SH-SY5Y (cell line): ENCODE measurements at regions not wholly inside any gene's neighbourhood (a gene's known extent, or its start where the extent isn't known, plus 50 kb on each side); places are given as distances from the start of the nearest gene placed in this dataset.

Source experiments
- GATA2 ChIP-seq: IDR thresholded peaks from 2 replicates; pipeline ENCODE4 v1.6.1; 2011; ENCODE audit warnings: mild to moderate bottlenecking, low read depth, low read length
- GATA3 ChIP-seq: IDR thresholded peaks from 2 replicates; pipeline ENCODE4 v1.6.1; 2011; ENCODE audit warnings: low read depth, mild to moderate bottlenecking, low read length, moderate library complexity

DNA sequence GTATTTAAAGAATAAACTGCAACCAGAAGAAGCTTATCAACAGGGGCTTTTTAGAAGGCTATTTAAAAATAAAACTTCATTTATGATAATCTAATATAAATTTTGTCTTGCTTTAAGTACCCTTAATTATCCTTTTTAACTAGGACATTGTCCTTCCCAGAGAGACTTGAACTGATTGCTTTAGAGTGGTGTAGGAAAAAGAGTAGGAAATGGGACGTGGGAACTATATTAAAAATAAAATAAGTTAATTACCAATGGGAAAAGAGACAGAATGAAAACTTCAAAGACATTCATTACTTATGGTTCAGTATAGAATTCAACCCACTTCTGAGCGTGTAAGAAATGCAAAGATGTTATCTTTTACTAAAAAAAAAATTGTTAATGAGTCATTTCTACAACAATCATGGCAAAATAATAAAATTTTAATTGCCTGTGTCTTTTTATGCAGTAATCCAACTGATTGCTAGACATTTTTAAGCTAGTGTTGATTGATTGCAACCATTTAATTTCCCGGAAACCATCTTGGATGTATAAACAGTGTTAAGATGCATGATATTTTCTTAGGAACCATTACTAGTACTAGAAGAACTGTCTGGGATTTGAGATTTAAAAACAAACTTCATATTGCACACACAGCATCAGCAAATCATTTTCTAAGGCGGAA is 298.8 kb upstream of the UMPS start:
- TF ChIP-seq GATA3 (no peak), GATA2 (no peak)
